22Rv1 (cell line): ENCODE measurements at regions not wholly inside any gene's neighbourhood (a gene's known extent, or its start where the extent isn't known, plus 50 kb on each side); places are given as distances from the start of the nearest gene placed in this dataset.

Experiments used
- CTCF ChIP-seq: fragments of 450-650 bp; IDR thresholded peaks from 2 replicates; pipeline ENCODE4 v1.5.1; 2017; ENCODE audit warnings: mild to moderate bottlenecking
- ZFX ChIP-seq: fragments of 450-650 bp; IDR thresholded peaks from 2 replicates; pipeline ENCODE4 v1.6.1; 2017; ENCODE audit warnings: antibody characterized with exemption, borderline replicate concordance

GRCh38 chr2:2824588-2824987 lies 493.5 kb upstream of the MYT1L start:
- TF ChIP-seq CTCF, result no peak
- no peak for TF ChIP-seq ZFX
